IMR-90 (cell line): ENCODE measurements at regions not wholly inside any gene's neighbourhood (a gene's known extent, or its start where the extent isn't known, plus 50 kb on each side); places are given as distances from the start of the nearest gene placed in this dataset.

Experiments
- CEBPB ChIP-seq: IDR thresholded peaks from 2 replicates; pipeline ENCODE4 v1.6.1; 2012; ENCODE audit warnings: low read depth, low read length, improper control_type of control experiment
- CTCF ChIP-seq: conservative IDR thresholded peaks from 2 replicates; pipeline ENCODE4 v1.5.1; 2012; ENCODE audit warnings: mild to moderate bottlenecking, low read depth, low read length, improper control_type of control experiment
- NFE2L2 ChIP-seq: fragments of 150-350 bp; IDR thresholded peaks from 2 replicates; pipeline ENCODE4 v1.6.1; 2016; ENCODE audit warnings: low read depth, mild to moderate bottlenecking, low read length
- POLR2A ChIP-seq: IDR thresholded peaks from 2 replicates; pipeline ENCODE4 v1.6.1; 2012; ENCODE audit warnings: mild to moderate bottlenecking, low read depth, low read length

- TF ChIP-seq CTCF (no peak), POLR2A (no peak), NFE2L2 (no peak), CEBPB (no peak)
Measured at GRCh38 chr4:55270481-55270880, 75.6 kb upstream of the SRD5A3 start.
